Dermis microvascular lymphatic vessel endothelial cell (primary cell): ENCODE measurements at regions not wholly inside any gene's neighbourhood (a gene's known extent, or its start where the extent isn't known, plus 50 kb on each side); places are given as distances from the start of the nearest gene placed in this dataset.
A peak's percentile ranks its signal among the peaks of the same experiment; 100 is the strongest.

Experiments
- DNase-seq, 2 donors: peaks; one replicate each; pipeline versions ENCODE4 v3.0.0 to v3.0.0-alpha.2; 2010; ENCODE audit warnings: low read depth in 2 of 2

DNA sequence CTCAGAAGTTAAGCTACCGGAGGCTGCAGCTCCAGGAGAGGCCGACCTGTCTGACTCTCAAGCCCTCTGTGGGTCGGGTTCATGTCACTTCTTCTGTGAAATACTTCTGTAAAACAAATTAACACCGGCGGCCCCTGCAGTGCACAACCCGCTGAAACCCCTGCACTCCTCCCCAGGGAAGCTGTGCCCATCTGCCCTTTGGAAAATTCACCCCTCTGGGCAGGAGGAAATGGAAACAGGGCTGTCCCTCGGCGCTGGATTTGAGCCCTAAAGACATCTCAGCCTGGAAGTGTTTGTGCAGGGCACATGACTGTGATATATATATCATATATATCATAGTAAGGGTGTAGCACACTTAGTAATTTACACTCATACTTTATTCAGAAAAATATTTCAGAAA is 415.3 kb downstream of the IRS2 start:
- no peak for DNase-seq

DNA sequence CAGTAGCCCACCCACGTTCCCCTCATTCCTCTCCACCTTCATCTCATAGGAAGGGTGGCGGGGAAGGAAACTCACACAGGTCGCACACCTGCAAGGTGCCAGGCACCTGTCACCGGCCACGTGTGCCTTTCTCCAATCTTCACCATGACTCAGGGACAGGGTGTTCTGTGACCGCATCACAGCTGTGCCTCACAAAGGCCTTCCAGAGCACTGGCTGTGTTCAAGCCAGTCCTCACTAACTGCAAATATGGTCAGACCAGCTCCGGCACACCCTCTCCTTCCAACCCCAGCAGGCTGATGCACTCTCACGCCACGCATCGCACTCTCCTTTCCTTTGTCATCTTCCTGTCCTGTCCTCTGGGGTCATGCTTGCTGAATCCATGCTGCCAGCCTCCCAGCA is 415.9 kb downstream of the IRS2 start:
- no peak for DNase-seq

DNA sequence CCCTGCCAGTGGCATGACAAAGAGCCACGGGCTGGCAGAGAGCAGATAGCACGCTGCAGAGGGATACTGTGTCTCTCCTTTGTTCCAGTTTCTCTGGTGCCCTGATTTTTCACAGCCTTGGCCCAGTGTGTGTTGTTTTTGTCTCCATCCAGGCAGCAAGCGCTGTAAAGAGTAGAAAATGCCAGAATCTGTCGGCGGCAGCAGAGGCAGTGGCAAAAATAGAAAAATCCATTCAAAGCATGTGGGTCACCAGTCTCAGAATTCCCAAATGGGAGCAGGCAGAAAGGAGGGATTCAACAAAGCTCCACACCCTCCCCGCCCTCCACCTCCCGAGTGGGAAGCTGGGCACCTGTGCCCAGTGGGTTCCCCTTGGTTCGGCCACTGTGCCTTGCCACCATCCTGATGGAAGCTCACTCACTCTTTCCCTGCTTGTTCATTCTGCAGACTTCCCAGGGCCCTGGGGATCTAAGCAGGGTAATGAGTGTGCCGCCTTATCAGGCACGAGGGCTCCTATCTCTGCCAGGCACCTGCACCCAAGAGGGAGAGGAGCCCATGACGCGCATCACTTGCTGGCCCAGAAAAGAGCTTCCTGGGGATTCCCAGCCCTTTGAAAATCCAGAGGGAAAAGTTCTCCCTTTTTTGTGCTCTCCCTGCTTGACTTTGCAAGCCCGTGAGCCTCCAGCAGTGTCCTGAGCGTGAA is 416.9 kb downstream of the IRS2 start:
- DNase-seq = no peak

DNA sequence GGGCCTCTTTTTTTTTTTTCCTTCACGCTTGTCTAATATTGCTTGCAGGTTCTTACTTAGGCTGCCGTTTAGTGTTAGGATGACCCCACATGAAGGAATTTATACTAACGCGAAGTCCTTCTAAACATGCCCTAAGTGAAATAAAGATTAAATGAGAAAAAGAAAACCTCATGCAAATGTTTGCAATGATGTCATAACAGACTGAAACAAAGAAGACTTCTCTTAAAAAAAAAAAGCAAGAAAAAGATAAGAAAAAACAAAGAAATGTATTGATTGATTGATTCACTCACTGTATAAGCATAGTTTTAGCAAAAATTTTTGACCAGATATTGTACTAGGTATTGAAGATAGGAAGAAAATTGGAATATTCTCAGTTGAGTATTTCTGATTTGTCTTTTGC is 418.2 kb downstream of the IRS2 start:
- no peak for DNase-seq

DNA sequence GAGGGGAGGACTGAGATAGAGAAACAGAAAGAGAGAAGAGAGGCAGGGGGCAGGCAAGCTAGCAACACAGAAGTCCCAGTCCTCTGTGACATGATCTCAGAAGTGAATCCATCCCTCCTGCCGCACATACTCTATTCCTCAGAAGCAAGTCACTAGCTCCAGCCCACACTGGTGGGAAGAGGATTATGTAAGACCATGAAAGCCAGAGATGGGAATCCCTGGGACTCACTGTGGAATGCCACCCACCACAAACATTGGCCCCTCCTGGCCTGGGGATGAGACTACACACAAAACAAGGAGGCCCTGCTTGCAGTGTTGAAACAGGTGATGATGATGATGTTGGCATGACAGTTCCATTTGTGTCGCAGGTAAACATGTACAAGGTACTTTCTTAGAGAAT is 419.9 kb downstream of the IRS2 start:
- DNase-seq = no peak

DNA sequence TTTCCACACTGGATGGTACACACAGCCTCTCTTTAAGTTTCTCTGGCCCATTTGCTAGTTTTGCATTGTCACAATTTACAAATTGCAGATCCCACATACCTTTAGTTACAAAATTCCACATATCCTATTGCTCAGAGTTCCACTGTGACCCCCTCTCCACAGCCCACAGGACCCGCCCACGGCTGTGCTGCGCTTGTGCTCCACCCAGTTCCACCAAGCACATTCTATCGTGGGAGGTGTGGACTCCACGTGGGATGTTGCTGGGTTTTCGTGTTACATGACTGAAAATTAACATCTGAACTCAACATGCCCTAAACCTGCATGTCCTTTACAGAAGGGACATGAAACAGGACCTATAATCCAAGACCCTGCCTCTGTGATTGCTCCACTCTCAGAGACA is 423.0 kb downstream of the IRS2 start:
- no peak for DNase-seq

DNA sequence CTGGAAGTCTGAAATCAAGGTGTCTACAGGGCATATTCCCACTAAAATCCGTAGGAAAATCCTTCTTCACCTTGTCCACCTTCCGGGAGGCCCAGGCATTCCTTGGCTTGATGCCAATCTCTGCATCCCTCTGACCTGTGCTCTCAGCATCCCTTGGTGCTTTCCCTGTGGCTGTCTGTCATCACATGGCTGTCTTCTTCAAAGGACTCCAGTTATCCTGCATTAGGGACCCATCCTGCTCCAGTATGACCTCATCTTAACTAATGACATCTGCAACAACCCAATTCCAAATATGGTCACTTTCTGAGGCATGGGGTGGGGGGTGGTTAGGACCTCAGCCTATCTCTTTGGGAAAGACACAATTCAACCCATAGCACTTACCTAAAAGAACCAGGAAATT is 423.8 kb downstream of the IRS2 start:
- DNase-seq = no peak

DNA sequence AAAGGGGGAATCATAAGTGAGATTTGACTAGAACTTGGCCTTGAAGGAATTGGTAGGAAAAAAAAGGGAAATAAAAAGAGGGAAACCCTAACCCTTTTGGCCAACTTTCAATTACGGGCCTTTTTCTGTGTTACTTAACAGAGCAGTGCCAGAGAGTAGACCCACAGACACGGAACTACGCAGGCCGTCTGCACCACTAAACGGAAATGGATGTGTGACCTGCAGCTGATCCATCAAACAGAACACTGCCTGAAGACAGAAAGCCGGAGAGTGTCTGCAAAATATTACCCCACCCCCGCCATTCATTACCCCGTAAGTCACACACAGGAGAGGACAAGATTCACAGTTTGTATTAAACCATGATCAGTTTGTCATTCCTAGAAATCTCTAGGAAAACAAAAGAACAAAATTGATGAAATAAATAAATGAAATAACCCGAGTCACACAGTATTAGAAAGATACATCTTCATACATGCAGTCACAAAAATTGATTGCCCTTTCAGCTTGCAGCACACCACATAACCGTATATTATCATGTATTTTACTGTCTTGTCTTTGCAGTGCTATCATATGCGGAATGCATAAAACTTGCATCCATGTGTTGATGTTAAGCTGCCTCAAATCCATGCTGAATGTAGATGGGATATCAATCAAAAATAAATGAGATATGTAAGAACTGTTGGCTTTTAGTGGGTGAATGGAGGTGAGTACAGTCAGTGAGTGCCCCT is 424.7 kb downstream of the IRS2 start:
- DNase-seq = no peak

DNA sequence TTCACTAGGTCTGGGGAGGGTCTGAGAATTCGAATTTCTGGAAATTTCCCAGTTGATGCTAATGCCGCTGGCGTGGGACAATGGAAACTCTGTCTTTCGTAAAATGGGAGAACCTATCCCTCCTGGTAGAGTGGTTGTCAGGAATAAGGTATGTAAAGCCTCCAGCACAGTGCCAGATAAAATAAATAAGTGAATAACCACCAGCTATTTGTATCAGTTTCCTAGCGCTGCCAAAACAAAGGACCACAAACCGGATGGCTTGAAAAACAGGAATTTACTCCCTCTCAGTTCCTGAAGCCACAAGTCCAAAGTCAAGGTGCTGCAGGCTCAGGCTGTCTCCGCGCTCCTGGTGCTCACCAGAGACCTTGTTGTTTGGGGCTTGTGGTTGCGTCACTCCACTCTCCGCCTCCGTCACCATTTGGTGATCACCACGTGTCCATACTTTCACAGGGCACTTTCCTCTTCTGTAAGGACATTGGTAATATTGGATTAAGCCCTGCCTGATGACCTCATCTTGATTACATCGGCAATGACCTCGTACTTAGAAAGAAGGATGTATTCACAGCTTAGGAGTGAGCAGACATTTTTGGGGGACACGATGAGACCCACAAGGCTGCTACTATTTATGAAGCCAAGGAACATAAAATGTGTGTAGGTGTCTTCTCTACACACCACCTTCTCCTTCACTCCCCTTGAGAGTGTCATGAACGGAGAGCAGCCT is 428.5 kb downstream of the IRS2 start:
- DNase-seq = no peak

DNA sequence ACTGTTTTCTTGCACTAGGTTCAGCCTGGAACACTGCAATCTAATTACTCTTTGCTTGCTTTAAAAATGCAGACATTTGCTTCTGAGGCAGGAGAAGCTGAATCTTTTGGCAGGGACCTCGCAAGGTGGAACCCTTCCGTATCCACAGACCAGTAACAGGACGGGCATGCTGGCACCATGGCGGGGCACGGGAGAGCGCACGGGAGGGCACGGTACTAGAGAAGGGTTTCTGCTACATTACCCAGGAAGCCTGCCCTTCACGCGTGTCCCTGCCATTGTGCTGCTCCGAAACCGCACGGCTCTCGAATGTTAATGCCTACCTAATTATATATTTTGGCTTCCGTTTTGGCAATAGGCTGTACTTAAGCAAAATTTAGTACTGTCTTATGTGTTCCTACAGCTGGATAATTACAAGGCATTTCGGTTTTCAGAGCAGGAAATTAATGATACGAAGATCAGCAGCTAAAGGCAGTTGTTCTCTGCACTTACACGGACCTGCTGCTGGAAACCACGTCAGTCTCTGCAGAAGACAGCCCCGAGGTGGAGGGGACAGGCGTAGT is 430.4 kb downstream of the IRS2 start:
- DNase-seq = no peak

DNA sequence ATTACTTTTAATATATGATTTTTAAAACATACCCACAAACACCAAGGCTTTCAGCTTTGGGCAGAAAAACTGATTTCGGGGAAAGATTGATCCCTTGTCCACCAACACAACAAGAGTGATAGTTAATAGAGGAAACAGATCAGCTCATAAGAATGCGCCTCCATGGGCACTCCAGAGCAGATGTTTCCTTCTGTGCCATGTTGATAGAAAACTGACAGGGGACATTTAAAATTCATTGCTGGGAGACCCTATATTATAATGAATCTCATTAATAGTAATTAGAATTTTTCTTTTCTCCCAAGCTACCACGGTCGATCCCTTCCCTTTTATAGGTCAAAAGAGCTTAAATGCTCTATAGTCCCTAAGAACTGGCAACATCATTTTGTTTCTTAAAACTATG is 431.2 kb downstream of the IRS2 start:
- DNase-seq = peak in 1 of 2 donors; percentile 1

DNA sequence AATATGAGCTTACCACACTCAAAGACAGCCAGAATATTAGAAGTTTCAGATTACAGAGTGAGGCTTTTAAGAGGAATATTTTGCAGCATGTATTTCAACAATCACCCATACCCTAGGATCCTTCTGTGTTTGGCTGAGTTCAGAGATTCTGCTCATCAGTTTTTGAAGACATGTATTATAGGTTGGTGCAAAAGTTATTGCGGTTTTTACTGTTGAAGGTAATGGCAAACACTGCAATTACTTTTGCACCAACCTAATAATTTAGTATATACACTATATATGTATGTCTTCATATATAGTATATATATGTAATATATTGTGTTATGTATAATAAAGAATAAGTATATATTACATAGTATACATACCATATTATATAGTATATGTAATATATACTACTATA is 435.1 kb downstream of the IRS2 start:
- DNase-seq = no peak

DNA sequence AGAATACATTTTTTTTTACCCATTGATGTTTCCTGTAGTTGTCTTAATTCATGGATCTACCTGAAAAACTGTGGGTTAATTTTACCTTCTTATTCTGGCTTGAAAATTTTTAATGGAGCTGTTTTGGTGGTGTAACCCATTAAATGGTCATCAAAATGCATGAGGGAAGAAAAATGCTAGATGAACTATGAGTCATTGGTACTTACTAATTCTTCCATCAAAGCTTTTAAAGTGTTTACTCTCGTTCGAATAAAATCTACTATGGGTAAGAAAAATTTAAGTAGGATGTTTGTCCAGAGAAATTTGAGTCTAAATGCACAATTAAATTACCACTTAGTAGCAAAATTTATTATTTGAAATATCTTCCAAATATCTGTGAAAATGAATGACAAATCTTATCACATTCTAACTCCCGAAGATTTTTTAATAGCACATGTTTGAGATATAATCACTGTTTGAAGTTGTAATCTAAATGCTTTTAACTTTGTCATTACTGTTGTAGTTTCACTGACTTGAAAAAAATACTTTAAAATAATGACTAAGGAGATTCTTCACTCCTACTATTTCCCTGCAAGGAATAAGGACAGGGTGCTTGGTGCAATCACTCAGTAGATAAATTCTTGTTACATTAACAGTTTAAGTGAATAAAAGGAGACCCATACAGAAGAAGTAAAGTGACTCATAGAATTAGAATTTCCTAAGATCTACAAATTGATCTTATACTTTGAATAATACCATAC is 437.7 kb downstream of the IRS2 start:
- no peak for DNase-seq

DNA sequence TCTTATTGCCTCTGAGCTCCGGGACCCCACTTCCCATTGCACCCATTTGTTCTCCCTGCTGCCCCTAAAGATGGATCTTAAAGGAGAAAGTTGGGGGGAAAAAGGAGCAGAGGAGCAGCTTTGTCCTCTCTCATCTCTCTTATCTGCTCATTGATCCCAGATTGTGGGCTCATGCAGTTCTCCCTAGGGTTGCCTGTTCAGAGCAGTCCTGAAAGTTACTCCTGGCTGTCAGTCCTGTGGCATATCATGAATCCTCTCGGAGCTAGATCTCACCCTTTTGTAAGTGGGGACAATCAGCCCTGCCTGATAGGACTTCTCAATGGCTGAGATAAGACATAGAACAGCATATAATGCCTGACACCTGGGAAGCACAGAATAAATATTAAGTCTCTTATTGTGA is 440.3 kb downstream of the IRS2 start:
- no peak for DNase-seq

DNA sequence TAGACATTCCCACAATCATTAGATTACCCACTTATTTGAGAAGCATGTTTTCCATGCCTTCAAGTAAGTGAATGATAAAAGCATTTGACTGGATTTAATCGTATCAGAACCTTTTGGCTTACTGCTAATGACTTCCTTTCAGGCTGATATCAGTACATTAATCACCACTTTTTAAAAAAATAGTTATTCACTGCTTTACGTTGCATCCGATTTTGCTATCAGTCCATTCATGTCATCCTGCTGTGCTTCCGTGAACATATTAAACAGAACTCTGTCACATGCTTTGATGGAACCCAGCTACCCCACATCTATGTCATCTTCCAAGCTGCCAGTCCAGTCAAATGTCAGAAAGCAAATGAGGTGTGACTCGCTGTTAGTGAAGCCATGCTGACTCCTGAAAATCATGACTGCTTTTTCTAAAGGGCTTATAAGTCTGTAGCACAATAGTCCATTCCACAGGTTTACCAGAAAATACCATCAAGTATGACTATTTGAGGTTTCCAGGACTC is 440.9 kb downstream of the IRS2 start:
- DNase-seq = peak in 1 of 2 donors; percentile 4

DNA sequence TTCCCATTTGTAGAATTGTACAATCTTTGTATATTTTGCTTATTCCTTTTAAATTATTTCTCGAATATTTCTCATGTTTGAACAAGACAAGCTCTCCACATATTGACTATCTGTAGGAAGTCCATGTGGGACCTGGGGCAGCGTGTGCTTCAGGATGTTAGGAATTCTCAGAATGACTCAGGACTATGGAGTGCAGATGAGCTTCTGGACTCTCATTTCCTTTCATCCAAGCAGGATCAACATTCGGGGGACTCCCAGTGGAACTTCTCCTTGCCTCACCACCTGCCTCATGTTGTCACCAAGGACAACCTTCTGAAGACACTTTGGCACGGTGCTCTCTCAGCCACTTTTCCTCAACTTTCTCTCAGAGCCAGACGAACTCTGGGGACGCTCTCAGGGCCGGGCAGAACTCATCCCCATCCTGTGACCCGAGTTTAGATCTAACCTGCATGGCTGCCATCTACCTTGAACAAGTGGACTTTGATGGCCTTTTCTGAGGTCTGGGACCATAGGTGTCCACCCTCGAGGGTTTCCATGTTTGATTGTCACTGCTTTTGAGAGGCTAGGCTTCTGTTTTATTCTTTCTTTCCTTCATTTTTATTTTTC is 441.7 kb downstream of the IRS2 start:
- peak in 1 of 2 donors; percentile 1 for DNase-seq

DNA sequence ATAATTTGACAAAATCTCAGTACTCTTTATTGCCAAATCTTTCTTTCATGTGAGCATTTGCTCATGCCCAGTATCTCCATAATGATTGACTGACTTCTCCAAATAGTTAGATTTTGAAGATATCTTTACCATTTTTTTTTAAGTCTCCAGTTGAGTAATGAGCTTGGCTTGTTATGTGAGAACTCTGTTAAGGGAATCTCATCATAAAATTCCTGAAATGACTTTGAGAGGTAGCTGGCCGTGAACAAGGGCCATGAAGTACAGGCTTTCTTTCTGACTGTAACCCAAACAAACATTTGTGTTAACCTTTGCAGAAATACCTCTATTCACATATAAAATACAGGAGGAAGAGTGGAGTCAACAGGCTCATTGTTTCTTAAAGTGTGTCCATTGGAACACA is 449.7 kb downstream of the IRS2 start:
- DNase-seq = no peak

DNA sequence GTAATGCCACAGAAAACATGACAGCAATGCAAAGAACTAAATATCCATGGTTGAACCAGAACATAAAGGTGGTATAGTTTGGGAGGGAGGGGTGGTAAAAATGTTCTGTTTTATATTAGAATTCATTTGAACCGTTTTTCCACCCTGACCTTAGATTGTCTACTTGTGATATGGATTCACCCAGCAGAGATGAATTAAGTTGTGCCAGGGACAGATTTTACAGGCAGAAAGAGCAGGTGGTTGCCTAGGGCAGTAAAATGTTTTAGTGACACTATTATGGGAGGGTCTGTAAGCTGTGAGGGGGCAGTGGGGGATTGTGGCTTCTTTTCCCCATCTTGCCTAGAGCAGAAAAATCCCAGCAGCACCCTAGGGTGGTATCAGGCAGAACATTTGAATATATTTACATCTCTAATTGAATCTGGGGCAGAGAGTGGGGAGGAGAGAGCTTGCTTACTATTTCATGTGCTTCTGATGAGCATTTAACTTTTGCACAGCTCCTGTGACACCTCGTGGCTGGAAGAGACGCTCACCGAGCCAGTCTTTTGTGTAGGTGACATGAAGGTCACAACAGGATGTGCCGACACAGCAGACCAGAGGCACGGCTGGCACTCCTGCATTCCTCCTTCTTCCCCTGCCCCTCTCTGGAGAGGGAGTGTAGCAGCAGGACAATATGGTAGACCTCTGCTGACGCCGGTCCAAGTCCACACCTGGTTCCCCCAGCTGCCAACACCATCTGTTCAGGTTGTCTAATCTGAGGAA is 452.3 kb downstream of the IRS2 start:
- no peak for DNase-seq

DNA sequence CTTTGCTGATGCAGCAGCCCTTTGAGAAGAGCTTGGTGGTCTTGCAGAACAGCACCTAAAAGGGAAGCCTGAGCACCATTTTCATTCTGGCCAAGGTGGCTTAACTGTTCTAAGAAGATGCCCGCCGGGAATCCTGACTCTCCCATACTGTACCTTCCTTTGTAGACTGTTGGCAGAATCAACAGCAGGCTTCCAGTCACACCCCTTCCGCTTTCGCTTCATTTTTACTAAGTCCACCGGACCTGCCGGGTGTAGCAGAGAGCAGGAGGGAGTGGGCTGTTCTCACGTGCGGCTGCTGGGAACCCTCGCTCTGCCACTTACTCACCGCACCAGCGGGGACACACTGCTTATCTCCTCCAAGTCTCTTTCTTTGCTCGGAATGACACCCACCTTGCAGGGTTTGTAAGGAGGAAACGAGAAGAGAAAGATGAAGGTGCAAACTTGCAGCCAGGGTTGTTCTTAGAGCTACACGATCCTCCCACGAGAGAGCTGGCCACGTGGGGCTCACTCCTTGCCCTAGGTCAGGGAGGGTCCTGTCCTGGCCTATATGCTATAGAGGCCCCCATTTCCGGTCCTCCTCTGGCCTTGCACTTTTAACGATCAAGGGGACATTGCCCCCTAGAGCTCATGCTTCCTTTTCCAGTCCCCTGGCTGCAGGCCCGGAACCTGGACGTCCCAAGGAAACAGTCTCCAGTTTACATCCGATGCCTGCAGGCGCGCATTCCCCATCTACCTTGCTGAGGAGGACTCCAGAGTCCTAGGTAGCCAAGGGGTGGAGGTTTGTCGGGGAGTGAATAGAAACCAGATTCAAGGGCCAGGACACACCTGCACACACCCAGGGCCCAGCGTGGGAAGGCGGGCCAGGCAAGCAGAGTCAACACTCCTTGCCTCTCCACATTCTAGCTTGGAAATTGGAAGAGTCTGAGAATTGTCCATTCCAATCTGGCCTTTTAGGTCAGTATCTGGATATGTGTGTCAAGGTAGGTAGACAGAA is 453.6 kb downstream of the IRS2 start:
- DNase-seq = no peak
